GM18502 (cell line): ENCODE measurements at regions not wholly inside any gene's neighbourhood (a gene's known extent, or its start where the extent isn't known, plus 50 kb on each side); places are given as distances from the start of the nearest gene placed in this dataset.
"Not testable (repeated sequence)": the region's sequence is repeated elsewhere in the genome, so short reads cannot be mapped to it uniquely, and the experiment has no call there.

Experiments
- ATAC-seq: cut with Tn5 transposase; IDR thresholded peaks from one replicate; pipeline ENCODE4 v1.9.1; 2021; ENCODE audit warnings: mild to moderate bottlenecking; ENCODE audit not compliant: unreplicated experiment, poor library complexity

- no peak for ATAC-seq
Measured at GRCh38 chr2:193272011-193272410, 1077.3 kb upstream of the TMEFF2 start.

GRCh38 chr2:193270816-193271215, 1076.1 kb upstream of the TMEFF2 start:
- ATAC-seq: no peak

- no peak for ATAC-seq
Measured at GRCh38 chr2:193267496-193268002, 1072.8 kb upstream of the TMEFF2 start.

GRCh38 chr2:193253014-193253530, 1058.3 kb upstream of the TMEFF2 start:
- ATAC-seq: no peak

GRCh38 chr2:193251909-193252308, 1057.2 kb upstream of the TMEFF2 start:
- ATAC-seq: no peak

GRCh38 chr2:193250389-193250788, 1055.7 kb upstream of the TMEFF2 start:
- no peak for ATAC-seq

GRCh38 chr2:193240752-193241151, 1046.0 kb upstream of the TMEFF2 start:
- ATAC-seq: peak; percentile 46

GRCh38 chr2:193231634-193232033, 1036.9 kb upstream of the TMEFF2 start:
- ATAC-seq: no peak

GRCh38 chr2:193228276-193228675, 1033.5 kb upstream of the TMEFF2 start:
- ATAC-seq: no peak

- ATAC-seq: no peak
Measured at GRCh38 chr2:193222454-193222853, 1027.7 kb upstream of the TMEFF2 start.

- ATAC-seq: no peak
Measured at GRCh38 chr2:193219413-193219812, 1024.7 kb upstream of the TMEFF2 start.

GRCh38 chr2:193201583-193201982, 1006.9 kb upstream of the TMEFF2 start:
- no peak for ATAC-seq

GRCh38 chr2:193199322-193199721, 1004.6 kb upstream of the TMEFF2 start:
- ATAC-seq: no peak

GRCh38 chr2:193187816-193188215, 993.1 kb upstream of the TMEFF2 start:
- ATAC-seq: peak; percentile 69

- ATAC-seq: not testable (repeated sequence)
Measured at GRCh38 chr2:193170981-193171380, 976.2 kb upstream of the TMEFF2 start.

- no peak for ATAC-seq
Measured at GRCh38 chr2:193156480-193156879, 961.7 kb upstream of the TMEFF2 start.

- no peak for ATAC-seq
Measured at GRCh38 chr2:193154076-193154475, 959.3 kb upstream of the TMEFF2 start.

- ATAC-seq: no peak
Measured at GRCh38 chr2:193153576-193153975, 958.8 kb upstream of the TMEFF2 start.

- ATAC-seq: not testable (repeated sequence)
Measured at GRCh38 chr2:193142467-193142866, 947.7 kb upstream of the TMEFF2 start.

GRCh38 chr2:193141998-193142397, 947.3 kb upstream of the TMEFF2 start:
- no peak for ATAC-seq

GRCh38 chr2:193140895-193141294, 946.2 kb upstream of the TMEFF2 start:
- ATAC-seq: not testable (repeated sequence)

- ATAC-seq: no peak
Measured at GRCh38 chr2:193124815-193125214, 930.1 kb upstream of the TMEFF2 start.

GRCh38 chr2:193114827-193115226, 920.1 kb upstream of the TMEFF2 start:
- ATAC-seq: no peak
